ENCODE measurements at regions not wholly inside any gene's neighbourhood (a gene's known extent, or its start where the extent isn't known, plus 50 kb on each side); places are given as distances from the start of the nearest gene placed in this dataset.

DNA sequence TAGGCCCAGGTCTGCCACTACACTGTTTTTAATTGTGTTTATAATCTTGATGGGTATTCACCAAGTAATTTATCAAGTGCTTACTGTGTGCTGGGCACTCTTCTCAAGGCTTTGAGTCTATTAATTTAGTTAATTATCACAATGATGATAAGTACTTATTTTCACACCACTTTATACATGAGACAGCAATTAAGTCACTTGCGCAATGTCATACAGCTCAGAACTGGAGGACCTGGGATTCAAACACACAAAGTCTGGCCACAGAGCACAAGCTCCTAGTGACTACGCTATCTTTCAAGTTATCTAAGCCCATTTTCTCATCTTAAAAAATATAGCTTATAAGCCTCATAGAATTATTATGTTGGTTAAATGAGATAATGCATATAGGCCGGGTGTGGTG lies 85.0 kb downstream of the LLPH start:
- TF ChIP-seq, protein P1, sequence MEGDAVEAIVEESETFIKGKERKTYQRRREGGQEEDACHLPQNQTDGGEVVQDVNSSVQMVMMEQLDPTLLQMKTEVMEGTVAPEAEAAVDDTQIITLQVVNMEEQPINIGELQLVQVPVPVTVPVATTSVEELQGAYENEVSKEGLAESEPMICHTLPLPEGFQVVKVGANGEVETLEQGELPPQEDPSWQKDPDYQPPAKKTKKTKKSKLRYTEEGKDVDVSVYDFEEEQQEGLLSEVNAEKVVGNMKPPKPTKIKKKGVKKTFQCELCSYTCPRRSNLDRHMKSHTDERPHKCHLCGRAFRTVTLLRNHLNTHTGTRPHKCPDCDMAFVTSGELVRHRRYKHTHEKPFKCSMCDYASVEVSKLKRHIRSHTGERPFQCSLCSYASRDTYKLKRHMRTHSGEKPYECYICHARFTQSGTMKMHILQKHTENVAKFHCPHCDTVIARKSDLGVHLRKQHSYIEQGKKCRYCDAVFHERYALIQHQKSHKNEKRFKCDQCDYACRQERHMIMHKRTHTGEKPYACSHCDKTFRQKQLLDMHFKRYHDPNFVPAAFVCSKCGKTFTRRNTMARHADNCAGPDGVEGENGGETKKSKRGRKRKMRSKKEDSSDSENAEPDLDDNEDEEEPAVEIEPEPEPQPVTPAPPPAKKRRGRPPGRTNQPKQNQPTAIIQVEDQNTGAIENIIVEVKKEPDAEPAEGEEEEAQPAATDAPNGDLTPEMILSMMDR (IDR thresholded peaks at IDR 0.05 in 8 of 11, conservative IDR thresholded peaks at IDR 0.05 in 3 of 11), result no peak
- TF ChIP-seq POLR2AphosphoS5 (IDR thresholded peaks at IDR 0.05) (no peak), POLR2A (IDR thresholded peaks at IDR 0.05) (no peak)
